ENCODE measurements at regions not wholly inside any gene's neighbourhood (a gene's known extent, or its start where the extent isn't known, plus 50 kb on each side); places are given as distances from the start of the nearest gene placed in this dataset.

DNA sequence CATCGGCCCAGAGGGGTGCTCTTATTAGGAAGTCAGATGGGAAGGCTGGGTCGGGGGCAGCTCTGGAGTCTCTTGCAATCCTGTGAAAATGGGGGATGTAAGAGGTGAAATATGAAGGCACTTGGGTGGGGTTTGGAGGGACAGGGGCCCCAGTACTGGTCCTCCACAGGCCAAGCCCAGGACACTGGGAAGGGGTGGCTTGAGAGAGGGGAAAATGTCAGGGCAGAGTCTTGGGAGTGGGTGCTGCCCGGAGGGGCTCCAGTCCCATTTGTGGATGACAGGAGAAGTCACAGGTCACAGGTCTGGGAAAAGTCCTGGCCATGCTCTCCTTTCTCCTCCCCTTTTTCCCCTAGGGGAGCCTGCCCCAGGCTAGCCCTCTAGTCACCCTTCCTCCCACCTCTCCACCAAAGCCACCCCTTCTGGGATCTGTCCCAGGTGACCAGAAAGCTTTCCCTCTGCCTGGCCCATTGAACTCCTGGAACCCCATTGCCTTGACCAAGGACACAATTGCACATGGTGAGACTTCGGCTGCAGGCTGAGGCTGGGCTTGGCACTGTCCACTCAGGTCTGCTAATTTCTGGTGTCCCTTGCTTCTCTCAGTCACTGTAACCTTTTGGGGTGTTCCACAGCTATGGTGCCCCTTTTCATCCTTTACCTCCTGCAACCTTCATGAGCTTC is 1465.0 kb downstream of the TBC1D22A start:
- dilution Hi-C loops (cut with HindIII; ENCODE audit: low sequenced_read_pairs, unreplicated experiment), result no loop called here
- Histone ChIP-seq H2AK5ac (ENCODE audit: low read depth, low read length) (no peak overlapping the region), H3K9ac (ENCODE audit: low read depth, low read length) (no peak overlapping the region), H2BK15ac (ENCODE audit: low read depth, low read length) (no peak overlapping the region), H4K91ac (ENCODE audit: insufficient read depth, low read depth, low read length) (no peak overlapping the region), H2BK20ac (ENCODE audit: low read depth, low read length) (no peak overlapping the region), H2BK5ac (ENCODE audit: low read depth, low read length, poor library complexity, severe bottlenecking) (no peak overlapping the region), H3K56ac (ENCODE audit: extremely low read depth, insufficient read depth, low read length) (no peak overlapping the region), H3K23ac (ENCODE audit: low read depth, low read length) (no peak overlapping the region), H2BK120ac (ENCODE audit: low read depth, low read length) (no peak overlapping the region), H3K9me3 (ENCODE audit: control insufficient read depth, insufficient read depth, low read length) (peaks cover 54% of the 10 kb centered on the region), H2AK9ac (replicated peaks; ENCODE audit: low read depth, low read length, poor library complexity) (peak overlapping the region; percentile 50), H3K4me1 (ENCODE audit: control insufficient read depth, insufficient read depth, low read length) (no peaks in the 10 kb centered on the region), H2AFZ (replicated peaks; ENCODE audit: low read length, poor library complexity) (no peak overlapping the region), H3K79me1 (ENCODE audit: low read depth in 1 of 2, low read length in 2 of 2) (no peaks in the 10 kb centered on the region), H3K27ac (ENCODE audit: insufficient read depth, low read length) (no peak overlapping the region), H3K9me1 (ENCODE audit: insufficient read depth, low read length) (no peaks in the 10 kb centered on the region), H4K8ac (ENCODE audit: low read depth in 2 of 2, low read length in 2 of 2) (no peak overlapping the region), H3K4ac (ENCODE audit: low read depth, low read length) (no peak overlapping the region), H3K36me3 (ENCODE audit: control insufficient read depth, insufficient read depth, low read length) (no peaks in the 10 kb centered on the region), H3K4me2 (ENCODE audit: low read depth, low read length) (no peak overlapping the region), H3K4me3 (ENCODE audit: insufficient read depth, low read depth, low read length) (no peak overlapping the region), H3K18ac (ENCODE audit: low read depth, low read length) (no peak overlapping the region), H3K27me3 (ENCODE audit: control insufficient read depth, insufficient read depth, low read length) (no peaks in the 10 kb centered on the region), H4K20me1 (ENCODE audit: insufficient read depth, low read length) (no peaks in the 10 kb centered on the region), H4K5ac (ENCODE audit: low read depth, low read length) (no peak overlapping the region), H3K14ac (replicated peaks; ENCODE audit: low read depth, low read length) (no peak overlapping the region)
- DNase-seq, result no peak
- no CpG with 5 or more reads among the region's 4 CpGs for WGBS, 2 experiments (ENCODE audit: extremely low coverage in 2 of 2, insufficient read length in 1 of 2)
- TF ChIP-seq MAZ (IDR thresholded peaks at IDR 0.05; ENCODE audit: borderline replicate concordance, low read depth, low read length) (no peak), CEBPB (IDR thresholded peaks at IDR 0.05; ENCODE audit: low read depth, low read length) (no peak), RAD21 (IDR thresholded peaks at IDR 0.05; ENCODE audit: low read length) (no peak), NFE2L2 (IDR thresholded peaks at IDR 0.05; ENCODE audit: low read depth, low read length) (no peak), CHD1 (IDR thresholded peaks at IDR 0.05; ENCODE audit: low read depth, low read length) (no peak), POLR2A (IDR thresholded peaks at IDR 0.05; ENCODE audit: low read depth, low read length) (no peak), SMC3 (IDR thresholded peaks at IDR 0.05; ENCODE audit: low read depth, low read length) (no peak), RCOR1 (IDR thresholded peaks at IDR 0.05; ENCODE audit: insufficient replicate concordance, low read length) (no peak), FOS (IDR thresholded peaks at IDR 0.05; ENCODE audit: low read depth, low read length) (no peak), MAFK (IDR thresholded peaks at IDR 0.05; ENCODE audit: low read depth, low read length) (no peak), BHLHE40 (IDR thresholded peaks at IDR 0.05; ENCODE audit: low read depth, low read length) (no peak), MXI1 (IDR thresholded peaks at IDR 0.05; ENCODE audit: borderline replicate concordance, low read depth, low read length) (no peak), RFX5 (IDR thresholded peaks at IDR 0.05; ENCODE audit: low read depth, low read length) (no peak)
- TF ChIP-seq, protein P1, sequence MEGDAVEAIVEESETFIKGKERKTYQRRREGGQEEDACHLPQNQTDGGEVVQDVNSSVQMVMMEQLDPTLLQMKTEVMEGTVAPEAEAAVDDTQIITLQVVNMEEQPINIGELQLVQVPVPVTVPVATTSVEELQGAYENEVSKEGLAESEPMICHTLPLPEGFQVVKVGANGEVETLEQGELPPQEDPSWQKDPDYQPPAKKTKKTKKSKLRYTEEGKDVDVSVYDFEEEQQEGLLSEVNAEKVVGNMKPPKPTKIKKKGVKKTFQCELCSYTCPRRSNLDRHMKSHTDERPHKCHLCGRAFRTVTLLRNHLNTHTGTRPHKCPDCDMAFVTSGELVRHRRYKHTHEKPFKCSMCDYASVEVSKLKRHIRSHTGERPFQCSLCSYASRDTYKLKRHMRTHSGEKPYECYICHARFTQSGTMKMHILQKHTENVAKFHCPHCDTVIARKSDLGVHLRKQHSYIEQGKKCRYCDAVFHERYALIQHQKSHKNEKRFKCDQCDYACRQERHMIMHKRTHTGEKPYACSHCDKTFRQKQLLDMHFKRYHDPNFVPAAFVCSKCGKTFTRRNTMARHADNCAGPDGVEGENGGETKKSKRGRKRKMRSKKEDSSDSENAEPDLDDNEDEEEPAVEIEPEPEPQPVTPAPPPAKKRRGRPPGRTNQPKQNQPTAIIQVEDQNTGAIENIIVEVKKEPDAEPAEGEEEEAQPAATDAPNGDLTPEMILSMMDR (conservative IDR thresholded peaks at IDR 0.05; ENCODE audit: low read depth, low read length), result no peak
- TF ChIP-seq, protein P2, sequence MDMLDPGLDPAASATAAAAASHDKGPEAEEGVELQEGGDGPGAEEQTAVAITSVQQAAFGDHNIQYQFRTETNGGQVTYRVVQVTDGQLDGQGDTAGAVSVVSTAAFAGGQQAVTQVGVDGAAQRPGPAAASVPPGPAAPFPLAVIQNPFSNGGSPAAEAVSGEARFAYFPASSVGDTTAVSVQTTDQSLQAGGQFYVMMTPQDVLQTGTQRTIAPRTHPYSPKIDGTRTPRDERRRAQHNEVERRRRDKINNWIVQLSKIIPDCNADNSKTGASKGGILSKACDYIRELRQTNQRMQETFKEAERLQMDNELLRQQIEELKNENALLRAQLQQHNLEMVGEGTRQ (IDR thresholded peaks at IDR 0.05; ENCODE audit: low read depth, low read length), result no peak
- TF ChIP-seq, protein P3, sequence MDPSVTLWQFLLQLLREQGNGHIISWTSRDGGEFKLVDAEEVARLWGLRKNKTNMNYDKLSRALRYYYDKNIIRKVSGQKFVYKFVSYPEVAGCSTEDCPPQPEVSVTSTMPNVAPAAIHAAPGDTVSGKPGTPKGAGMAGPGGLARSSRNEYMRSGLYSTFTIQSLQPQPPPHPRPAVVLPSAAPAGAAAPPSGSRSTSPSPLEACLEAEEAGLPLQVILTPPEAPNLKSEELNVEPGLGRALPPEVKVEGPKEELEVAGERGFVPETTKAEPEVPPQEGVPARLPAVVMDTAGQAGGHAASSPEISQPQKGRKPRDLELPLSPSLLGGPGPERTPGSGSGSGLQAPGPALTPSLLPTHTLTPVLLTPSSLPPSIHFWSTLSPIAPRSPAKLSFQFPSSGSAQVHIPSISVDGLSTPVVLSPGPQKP (IDR thresholded peaks at IDR 0.05; ENCODE audit: borderline replicate concordance, low read depth, low read length), result no peak
- in situ Hi-C loops (cut with MboI; ENCODE audit: low sequenced_read_pairs), result no loop called here
- ChIA-PET POLR2A (ENCODE audit: unreplicated experiment) (no interaction called here), CTCF (no interaction called here)
- intact Hi-C loops (cut with micrococcal nuclease), result no loop called here
- ATAC-seq (ENCODE audit: low read depth), result no peak
- no TSS peak for BruUV-seq (replicated peaks)

All from IMR-90 (cell line).